GM23248 (cell line): ENCODE measurements at regions not wholly inside any gene's neighbourhood (a gene's known extent, or its start where the extent isn't known, plus 50 kb on each side); places are given as distances from the start of the nearest gene placed in this dataset.

ENCODE experiments used
- EZH2 ChIP-seq: fragments of 200-600 bp; sonication (generic); IDR thresholded peaks from 2 replicates; pipeline ENCODE4 v1.6.1; 2018; ENCODE audit warnings: antibody characterized with exemption, mild to moderate bottlenecking; ENCODE audit not compliant: insufficient read depth, poor library complexity, severe bottlenecking
- EZH2phosphoT487 ChIP-seq: fragments of 200-600 bp; sonication (generic); IDR thresholded peaks from 2 replicates; pipeline ENCODE4 v1.6.1; 2018; ENCODE audit warnings: antibody characterized with exemption, moderate library complexity, mild to moderate bottlenecking, low read depth; ENCODE audit not compliant: insufficient read depth

DNA sequence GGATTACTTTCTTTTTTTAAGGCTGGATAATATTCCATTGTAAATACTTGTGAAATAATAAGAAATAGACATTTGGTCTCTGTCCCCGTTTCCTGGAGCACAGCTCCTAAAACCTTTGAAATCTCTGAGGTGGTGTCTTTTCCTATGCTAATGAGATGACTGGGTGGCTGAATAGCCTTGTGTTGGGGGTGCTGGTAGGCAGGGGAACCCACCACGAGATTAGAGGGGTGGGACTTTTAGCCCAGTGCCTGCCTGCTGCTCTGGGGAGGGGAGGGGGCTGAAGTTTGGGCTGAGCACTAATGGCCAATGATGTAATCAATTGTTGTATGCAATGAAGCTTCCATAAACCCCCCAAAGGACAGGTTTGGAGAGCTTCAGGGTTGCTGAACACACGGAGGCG, 175.7 kb downstream of the FGF9 start:
- TF ChIP-seq EZH2phosphoT487 (no peak), EZH2 (no peak)
